ENCODE measurements at regions not wholly inside any gene's neighbourhood (a gene's known extent, or its start where the extent isn't known, plus 50 kb on each side); places are given as distances from the start of the nearest gene placed in this dataset.

DNA sequence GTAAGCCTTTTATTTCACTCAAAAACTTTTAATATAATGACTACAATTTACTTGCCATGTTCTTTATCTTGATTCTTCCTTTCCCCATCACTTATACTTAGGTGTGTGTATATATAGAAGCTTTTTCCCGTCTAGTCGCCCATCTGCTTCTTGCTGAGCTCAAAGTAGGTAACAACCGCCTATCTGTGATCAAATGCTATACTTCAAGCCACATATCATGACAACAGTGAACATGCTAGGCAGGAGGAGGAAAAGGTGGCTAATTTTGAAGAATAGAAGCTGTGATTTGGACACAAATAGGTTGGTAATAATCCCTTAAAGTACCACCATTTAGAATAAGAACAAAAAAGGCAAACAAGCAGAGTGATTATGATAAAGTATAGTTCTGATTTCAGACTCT, 367.3 kb upstream of the CHRM2 start:
- TF ChIP-seq JUN (IDR thresholded peaks at IDR 0.05; ENCODE audit: borderline replicate concordance, insufficient read depth, insufficient read length, low read depth) (no peak), FOS (IDR thresholded peaks at IDR 0.05; ENCODE audit: borderline replicate concordance, insufficient read depth, low read length) (no peak), POLR2A (IDR thresholded peaks at IDR 0.05; ENCODE audit: low read depth, low read length) (no peak), GATA2 (IDR thresholded peaks at IDR 0.05; ENCODE audit: insufficient read depth, insufficient read length, low read depth, low read length) (no peak), EZH2 (IDR thresholded peaks at IDR 0.05; ENCODE audit: borderline replicate concordance, low read depth, low read length, severe bottlenecking) (no peak)
- TF ChIP-seq, protein P1, sequence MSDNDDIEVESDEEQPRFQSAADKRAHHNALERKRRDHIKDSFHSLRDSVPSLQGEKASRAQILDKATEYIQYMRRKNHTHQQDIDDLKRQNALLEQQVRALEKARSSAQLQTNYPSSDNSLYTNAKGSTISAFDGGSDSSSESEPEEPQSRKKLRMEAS (IDR thresholded peaks at IDR 0.05; ENCODE audit: insufficient read depth, insufficient read length) = no peak
- TF ChIP-seq, protein P2, sequence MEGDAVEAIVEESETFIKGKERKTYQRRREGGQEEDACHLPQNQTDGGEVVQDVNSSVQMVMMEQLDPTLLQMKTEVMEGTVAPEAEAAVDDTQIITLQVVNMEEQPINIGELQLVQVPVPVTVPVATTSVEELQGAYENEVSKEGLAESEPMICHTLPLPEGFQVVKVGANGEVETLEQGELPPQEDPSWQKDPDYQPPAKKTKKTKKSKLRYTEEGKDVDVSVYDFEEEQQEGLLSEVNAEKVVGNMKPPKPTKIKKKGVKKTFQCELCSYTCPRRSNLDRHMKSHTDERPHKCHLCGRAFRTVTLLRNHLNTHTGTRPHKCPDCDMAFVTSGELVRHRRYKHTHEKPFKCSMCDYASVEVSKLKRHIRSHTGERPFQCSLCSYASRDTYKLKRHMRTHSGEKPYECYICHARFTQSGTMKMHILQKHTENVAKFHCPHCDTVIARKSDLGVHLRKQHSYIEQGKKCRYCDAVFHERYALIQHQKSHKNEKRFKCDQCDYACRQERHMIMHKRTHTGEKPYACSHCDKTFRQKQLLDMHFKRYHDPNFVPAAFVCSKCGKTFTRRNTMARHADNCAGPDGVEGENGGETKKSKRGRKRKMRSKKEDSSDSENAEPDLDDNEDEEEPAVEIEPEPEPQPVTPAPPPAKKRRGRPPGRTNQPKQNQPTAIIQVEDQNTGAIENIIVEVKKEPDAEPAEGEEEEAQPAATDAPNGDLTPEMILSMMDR (IDR thresholded peaks at IDR 0.05; ENCODE audit: extremely low read depth in 1 of 2, insufficient read depth in 1 of 2, low read depth in 1 of 2, low read length in 2 of 2) = no peak
- Histone ChIP-seq H3K36me3 (ENCODE audit: control insufficient read depth in 2 of 2, extremely low read depth in 1 of 2, insufficient read depth in 2 of 2, low read length in 2 of 2) (no peaks in the 10 kb centered on the region), H3K9me3 (replicated peaks; ENCODE audit: control insufficient read depth, insufficient read depth, low read length) (no peaks in the 10 kb centered on the region), H3K27ac (ENCODE audit: insufficient read depth, low read depth, low read length) (no peak overlapping the region), H3K9me1 (replicated peaks; ENCODE audit: control insufficient read depth, extremely low read depth, insufficient read depth, low read length) (no peaks in the 10 kb centered on the region), H3K9ac (replicated peaks; ENCODE audit: extremely low read depth, insufficient read depth, low read length) (no peak overlapping the region), H3K27me3 (ENCODE audit: control insufficient read depth in 2 of 2, insufficient read depth in 2 of 2, low read length in 2 of 2) (no peaks in the 10 kb centered on the region), H3K4me1 (ENCODE audit: control insufficient read depth, extremely low read depth, insufficient read depth, low read length) (no peaks in the 10 kb centered on the region), H2AFZ (ENCODE audit: low read depth, low read length) (no peak overlapping the region), H4K20me1 (replicated peaks; ENCODE audit: control insufficient read depth, extremely low read depth, insufficient read depth, low read length) (no peaks in the 10 kb centered on the region), H3K4me2 (ENCODE audit: insufficient read depth, low read length) (no peak overlapping the region), H3K79me2 (ENCODE audit: control insufficient read depth, insufficient read depth, low read length) (no peaks in the 10 kb centered on the region), H3K4me3 (replicated peaks in 1 of 3; ENCODE audit: insufficient read depth in 1 of 3, low read depth in 1 of 3, low read length in 3 of 3) (no peak overlapping the region)
- dilution Hi-C loops (cut with MboI; ENCODE audit: extremely low pct_ligation_motif_present, low sequenced_read_pairs) = no loop called here
- DNase-seq (ENCODE audit: low read depth, low spot score) (no peak), FAIRE-seq (no peak)
- ChIA-PET CTCF (no interaction called here), POLR2A (no interaction called here)
- intact Hi-C loops (cut with micrococcal nuclease) = no loop called here
- BruUV-seq (replicated peaks) = no TSS peak

Data from endothelial cell of umbilical vein (primary cell).